ENCODE measurements at regions not wholly inside any gene's neighbourhood (a gene's known extent, or its start where the extent isn't known, plus 50 kb on each side); places are given as distances from the start of the nearest gene placed in this dataset.

DNA sequence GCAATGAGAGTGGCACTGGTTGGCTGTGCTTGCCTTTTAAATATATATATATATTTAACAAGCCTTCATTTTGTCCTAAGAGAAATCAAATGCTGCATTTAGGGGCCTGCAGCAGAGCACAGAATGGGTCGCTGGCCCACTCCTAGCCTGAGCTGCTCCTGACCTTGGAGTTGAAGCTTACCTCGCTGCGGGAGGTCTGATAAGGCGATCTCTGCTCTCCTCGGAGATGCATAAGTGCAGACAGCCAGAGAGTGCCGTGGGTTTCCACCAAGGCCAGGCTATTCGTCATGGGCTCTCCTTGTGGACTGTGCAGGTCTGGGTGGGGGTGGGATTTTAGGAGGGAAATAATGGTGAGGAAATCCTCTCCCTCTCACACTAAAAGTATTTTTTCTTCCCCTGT is 99.5 kb upstream of the IKZF1 start:
- Mint-ChIP-seq H3K36me3 (no peaks in the 10 kb centered on the region), H3K4me1 (ENCODE audit: low read depth in 2 of 2) (peaks cover 39 to 41% of the 10 kb centered on the region in 2 donors), H3K9me3 (no peaks in the 10 kb centered on the region), H3K27ac (peak overlapping the region in 1 of 2 donors; percentile 21), H3K27me3 (peaks cover 2 to 10% of the 10 kb centered on the region in 2 donors), H3K4me3 (peak overlapping the region; percentile 61)
- DNase-seq (ENCODE audit: low spot score) (no peak), ATAC-seq (no peak)

DNA sequence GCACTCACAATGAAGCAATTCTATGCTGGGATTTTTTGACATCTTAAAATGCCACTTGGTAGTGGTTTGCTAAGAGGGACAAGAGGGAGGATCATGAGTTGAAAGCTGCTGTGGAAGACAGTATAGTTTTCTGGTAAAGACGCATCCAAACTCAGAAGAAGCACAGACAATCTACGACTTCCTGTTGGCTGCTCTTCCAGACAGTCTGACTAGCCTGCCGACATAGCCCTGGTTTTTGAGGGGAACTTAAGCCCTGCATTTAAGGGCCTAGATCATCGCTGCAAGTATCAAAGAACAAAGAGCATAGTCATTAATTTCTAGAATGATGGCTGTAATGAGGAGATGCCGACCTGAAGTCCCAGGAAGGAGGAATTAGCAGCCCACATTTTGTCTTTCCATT is 99.9 kb upstream of the IKZF1 start:
- peaks cover 35 to 37% of the 10 kb centered on the region in 2 donors for H3K4me1 Mint-ChIP-seq (ENCODE audit: low read depth in 2 of 2)
- no peak overlapping the region for H3K4me3 Mint-ChIP-seq
- no peaks in the 10 kb centered on the region for H3K36me3 Mint-ChIP-seq
- DNase-seq (ENCODE audit: low spot score) (no peak), ATAC-seq (no peak)
- H3K27ac Mint-ChIP-seq = peak overlapping the region; percentile 21 to 32
- peaks cover 2 to 10% of the 10 kb centered on the region in 2 donors for H3K27me3 Mint-ChIP-seq
- no peaks in the 10 kb centered on the region for H3K9me3 Mint-ChIP-seq

DNA sequence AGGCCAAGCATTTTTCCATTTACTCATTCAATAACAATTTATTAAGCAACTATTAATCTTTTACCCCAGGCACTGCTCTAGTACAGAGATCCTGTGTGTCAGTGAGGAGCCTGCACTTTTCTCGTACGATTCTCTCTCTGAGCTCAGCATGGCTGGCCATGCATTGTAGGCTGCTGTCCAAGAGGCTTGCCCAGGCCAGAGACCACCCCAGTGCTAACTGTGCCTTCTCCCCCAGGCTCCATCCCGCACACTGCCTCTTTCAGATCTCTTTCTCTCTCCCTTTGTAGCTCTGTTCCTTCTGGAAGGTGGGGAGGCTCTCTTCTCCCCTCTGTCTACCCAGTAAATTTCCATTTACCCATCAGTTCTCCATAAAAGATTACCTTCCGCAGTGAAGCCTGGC is 101.0 kb upstream of the IKZF1 start:
- Mint-ChIP-seq H3K36me3 (no peaks in the 10 kb centered on the region), H3K27ac (peak overlapping the region in 1 of 2 donors; percentile 32), H3K9me3 (no peaks in the 10 kb centered on the region), H3K4me3 (no peak overlapping the region), H3K27me3 (peaks cover 2 to 10% of the 10 kb centered on the region in 2 donors), H3K4me1 (ENCODE audit: low read depth in 2 of 2) (peaks cover 28 to 31% of the 10 kb centered on the region in 2 donors)
- no peak for DNase-seq (ENCODE audit: low spot score)
- no peak for ATAC-seq

DNA sequence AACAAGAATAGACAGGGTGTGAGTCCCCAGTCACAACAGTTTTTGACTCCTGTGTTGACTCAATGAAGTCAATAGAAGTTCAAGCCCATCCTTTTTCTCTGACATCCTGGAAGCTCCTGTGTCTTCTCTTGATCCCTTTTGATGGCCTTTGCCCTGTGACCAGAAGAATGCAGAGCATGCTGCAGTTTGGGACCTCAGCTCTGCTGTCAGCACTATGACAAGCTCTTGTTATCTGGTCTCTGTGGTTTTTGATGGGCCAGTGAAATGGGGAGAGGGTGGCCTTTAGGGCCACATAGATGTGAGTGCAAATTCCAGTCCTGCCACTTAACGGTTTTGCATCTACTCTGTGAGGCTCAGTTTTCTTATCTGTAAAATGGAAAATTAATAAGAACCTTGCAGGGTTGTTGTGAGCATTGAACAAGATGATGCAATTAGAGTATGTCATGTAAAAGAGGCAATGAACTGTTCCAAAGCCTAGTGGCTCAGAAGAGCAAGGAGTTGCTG is 102.4 kb upstream of the IKZF1 start:
- no peak overlapping the region for H3K27ac Mint-ChIP-seq
- no peak overlapping the region for H3K4me3 Mint-ChIP-seq
- H3K36me3 Mint-ChIP-seq = no peaks in the 10 kb centered on the region
- no peaks in the 10 kb centered on the region for H3K9me3 Mint-ChIP-seq
- peaks cover 16 to 21% of the 10 kb centered on the region in 2 donors for H3K4me1 Mint-ChIP-seq (ENCODE audit: low read depth in 2 of 2)
- ATAC-seq (no peak), DNase-seq (ENCODE audit: low spot score) (no peak)
- H3K27me3 Mint-ChIP-seq = peaks cover 2 to 10% of the 10 kb centered on the region in 2 donors

DNA sequence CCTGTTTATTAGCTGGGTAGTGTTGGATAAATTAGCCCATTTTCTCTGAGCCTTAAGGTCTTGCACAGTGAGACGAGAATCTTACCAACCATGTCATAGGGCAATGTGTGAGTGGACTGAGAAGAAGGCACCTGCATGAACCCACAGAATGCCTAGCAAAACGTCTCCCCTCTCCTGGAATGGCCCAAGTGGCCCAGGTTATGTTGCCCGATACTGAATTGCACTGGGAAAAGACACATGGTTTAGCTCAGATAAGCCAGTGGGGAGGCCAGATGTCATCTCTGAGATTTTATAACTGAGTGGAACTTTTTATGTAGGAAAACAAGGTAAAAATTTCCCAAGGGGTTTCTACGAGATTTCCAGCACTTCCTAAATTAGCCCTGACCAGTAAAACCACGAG is 104.7 kb upstream of the IKZF1 start:
- H3K4me3 Mint-ChIP-seq = no peak overlapping the region
- H3K27me3 Mint-ChIP-seq = peaks cover 8 to 19% of the 10 kb centered on the region in 2 donors
- peaks cover 0 to 5% of the 10 kb centered on the region in 2 donors for H3K4me1 Mint-ChIP-seq (ENCODE audit: low read depth in 2 of 2)
- H3K27ac Mint-ChIP-seq = no peak overlapping the region
- no peaks in the 10 kb centered on the region for H3K9me3 Mint-ChIP-seq
- ATAC-seq (no peak), DNase-seq (ENCODE audit: low spot score) (no peak)
- H3K36me3 Mint-ChIP-seq = no peaks in the 10 kb centered on the region

DNA sequence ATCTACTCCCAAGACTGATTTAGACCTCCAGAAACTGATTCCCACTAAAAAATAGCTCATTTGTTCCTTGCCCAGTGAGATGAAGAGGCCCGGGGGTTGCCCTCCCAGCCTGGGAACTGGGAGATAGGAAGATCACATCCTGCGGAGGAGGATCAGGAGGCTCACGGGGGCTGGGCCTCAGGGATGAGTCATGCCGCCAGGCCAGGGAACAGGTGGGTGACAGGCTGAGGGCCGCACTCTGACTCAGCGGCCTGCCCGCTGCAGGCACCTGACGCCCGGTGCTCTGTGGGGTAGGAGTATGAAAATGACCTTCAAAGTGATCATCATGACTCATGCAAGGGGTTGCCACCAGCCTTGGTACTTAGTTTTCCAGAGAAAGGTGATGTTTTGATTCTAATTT is 104.5 kb upstream of the ZPBP start:
- no peaks in the 10 kb centered on the region for H3K36me3 Mint-ChIP-seq
- H3K9me3 Mint-ChIP-seq = no peaks in the 10 kb centered on the region
- no peak overlapping the region for H3K27ac Mint-ChIP-seq
- peak; percentile 52 to 66 for ATAC-seq
- no peak overlapping the region for H3K4me3 Mint-ChIP-seq
- no peaks in the 10 kb centered on the region for H3K4me1 Mint-ChIP-seq (ENCODE audit: low read depth in 2 of 2)
- no peak for DNase-seq (ENCODE audit: low spot score)
- H3K27me3 Mint-ChIP-seq = peaks cover 14 to 24% of the 10 kb centered on the region in 2 donors

DNA sequence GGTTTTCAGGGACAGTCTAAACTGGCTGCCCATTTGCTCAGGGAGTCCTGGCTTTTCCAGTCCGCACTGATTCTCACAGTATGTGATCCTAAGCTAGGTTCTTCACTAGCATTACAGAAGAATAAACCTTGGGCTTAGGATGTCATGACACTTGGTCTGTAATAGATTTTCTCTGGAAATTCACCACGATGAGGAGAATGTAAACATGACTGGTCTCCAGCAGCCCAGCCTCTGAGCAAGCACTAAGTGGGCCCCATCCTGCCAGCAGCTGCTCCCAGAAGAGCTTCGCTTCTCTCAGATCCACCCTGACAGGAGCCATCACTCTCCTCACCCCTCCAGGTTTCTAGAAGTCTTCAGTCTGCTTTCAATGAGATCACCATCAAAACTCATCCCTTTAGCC is 103.7 kb upstream of the ZPBP start:
- no peak overlapping the region for H3K27ac Mint-ChIP-seq
- DNase-seq (ENCODE audit: low spot score) (no peak), ATAC-seq (no peak)
- H3K9me3 Mint-ChIP-seq = no peaks in the 10 kb centered on the region
- no peak overlapping the region for H3K4me3 Mint-ChIP-seq
- peaks cover 18 to 28% of the 10 kb centered on the region in 2 donors for H3K27me3 Mint-ChIP-seq
- H3K36me3 Mint-ChIP-seq = no peaks in the 10 kb centered on the region
- no peaks in the 10 kb centered on the region for H3K4me1 Mint-ChIP-seq (ENCODE audit: low read depth in 2 of 2)

DNA sequence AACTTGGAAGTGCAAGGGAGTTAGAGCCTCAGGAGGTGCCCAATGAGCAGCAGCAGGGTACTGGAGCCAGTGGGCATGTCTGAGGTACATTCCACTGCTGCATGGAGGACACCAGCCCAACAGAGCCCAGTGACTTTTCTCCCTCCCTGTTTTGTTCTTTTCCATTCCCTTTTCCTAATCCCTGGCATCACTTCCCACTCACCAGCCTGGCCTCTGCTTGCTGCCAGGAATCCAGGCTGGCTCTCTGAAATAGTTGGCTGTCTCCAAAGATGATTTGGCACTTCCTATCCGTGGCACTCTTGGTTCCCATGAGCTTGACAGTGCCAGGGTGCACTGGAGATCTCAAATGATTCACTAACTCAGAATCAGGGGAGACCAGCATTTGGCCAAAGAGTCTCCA is 97.7 kb upstream of the ZPBP start:
- DNase-seq (ENCODE audit: low spot score) (no peak), ATAC-seq (no peak)
- Mint-ChIP-seq H3K27me3 (peaks cover 28 to 44% of the 10 kb centered on the region in 2 donors), H3K27ac (no peak overlapping the region), H3K9me3 (peaks cover 3% of the 10 kb centered on the region), H3K4me3 (no peak overlapping the region), H3K4me1 (ENCODE audit: low read depth in 2 of 2) (no peaks in the 10 kb centered on the region), H3K36me3 (no peaks in the 10 kb centered on the region)

DNA sequence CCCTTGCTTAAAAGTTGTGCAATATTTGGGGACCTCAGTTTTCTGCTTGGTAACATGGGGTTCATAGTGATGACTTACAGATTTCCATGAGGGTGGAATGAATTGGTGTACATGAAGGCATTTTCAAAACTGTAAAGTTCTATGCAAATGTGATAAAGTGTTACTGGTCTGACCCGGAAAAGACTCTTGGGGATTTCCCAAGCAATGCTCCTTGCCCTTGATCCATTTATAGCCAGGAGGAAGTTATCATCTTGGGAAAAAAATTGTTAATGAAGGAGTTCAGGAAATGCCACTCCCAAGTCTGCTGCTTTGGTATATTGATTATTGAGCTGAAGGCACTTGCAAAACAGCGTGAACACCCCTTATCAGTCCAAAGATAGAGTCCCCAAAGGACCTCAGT is 96.3 kb upstream of the ZPBP start:
- ATAC-seq (no peak), DNase-seq (ENCODE audit: low spot score) (no peak)
- H3K9me3 Mint-ChIP-seq = peaks cover 3% of the 10 kb centered on the region
- H3K4me1 Mint-ChIP-seq (ENCODE audit: low read depth in 2 of 2) = no peaks in the 10 kb centered on the region
- peaks cover 17 to 30% of the 10 kb centered on the region in 2 donors for H3K27me3 Mint-ChIP-seq
- no peak overlapping the region for H3K27ac Mint-ChIP-seq
- no peaks in the 10 kb centered on the region for H3K36me3 Mint-ChIP-seq
- no peak overlapping the region for H3K4me3 Mint-ChIP-seq

DNA sequence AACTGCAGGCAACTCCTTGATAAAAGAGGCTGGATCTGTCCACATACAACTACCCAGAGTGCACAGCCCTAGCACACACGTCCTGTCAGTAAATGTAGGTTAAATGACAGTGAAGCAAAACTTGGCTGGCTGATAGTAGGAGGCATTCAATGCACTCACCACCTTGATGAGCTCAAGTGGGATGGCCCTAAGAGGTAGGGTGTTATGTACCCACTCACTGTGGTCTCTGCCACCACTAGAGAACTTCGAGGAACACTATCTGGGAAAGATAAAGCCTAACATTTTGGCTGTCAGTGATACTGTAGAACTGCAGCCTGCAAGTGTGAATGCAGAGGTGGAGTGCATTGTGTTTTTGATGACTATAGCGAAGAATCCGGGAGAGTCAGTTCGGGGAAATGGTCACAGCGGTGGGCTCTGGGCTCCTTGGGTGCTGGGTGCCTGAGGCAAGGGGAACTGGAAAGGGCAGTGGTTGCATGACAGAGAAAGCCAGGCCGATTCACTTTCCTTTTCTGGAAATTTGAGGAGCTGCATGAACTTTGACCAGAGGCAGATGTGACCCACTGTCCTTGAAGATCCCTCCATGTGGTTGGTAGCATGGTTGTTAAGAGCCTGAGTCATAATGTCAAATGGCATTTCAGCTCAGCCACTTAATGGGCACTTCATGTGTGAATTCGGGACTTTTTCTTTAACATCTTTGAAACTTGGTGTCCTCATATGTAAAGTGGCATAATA is 93.1 kb upstream of the ZPBP start:
- ATAC-seq (no peak), DNase-seq (ENCODE audit: low spot score) (no peak)
- H3K4me1 Mint-ChIP-seq (ENCODE audit: low read depth in 2 of 2) = no peaks in the 10 kb centered on the region
- H3K27ac Mint-ChIP-seq = no peak overlapping the region
- H3K36me3 Mint-ChIP-seq = no peaks in the 10 kb centered on the region
- no peak overlapping the region for H3K4me3 Mint-ChIP-seq
- peaks cover 8 to 19% of the 10 kb centered on the region in 2 donors for H3K27me3 Mint-ChIP-seq
- H3K9me3 Mint-ChIP-seq = peaks cover 3% of the 10 kb centered on the region

DNA sequence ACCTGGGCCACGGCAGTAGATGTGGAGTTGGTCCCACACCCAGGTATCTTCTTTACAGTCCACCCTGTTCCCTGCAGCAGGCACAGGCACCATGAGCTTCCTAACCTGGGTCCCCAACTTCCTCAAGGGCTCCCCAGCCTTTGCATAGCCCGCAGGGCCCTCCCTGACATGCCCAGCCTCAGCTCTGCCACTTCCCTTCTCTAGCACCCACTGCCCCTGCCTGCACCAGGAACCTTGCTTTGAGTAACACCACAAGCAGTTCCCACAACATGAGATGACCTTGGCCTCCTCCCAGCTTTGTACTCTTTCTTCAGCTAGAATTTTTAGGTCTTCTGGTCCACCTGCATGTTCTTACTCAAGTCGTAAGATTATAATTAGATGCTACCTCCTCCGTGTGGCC is 92.2 kb upstream of the ZPBP start:
- no peak overlapping the region for H3K27ac Mint-ChIP-seq
- H3K4me1 Mint-ChIP-seq (ENCODE audit: low read depth in 2 of 2) = no peaks in the 10 kb centered on the region
- no peak overlapping the region for H3K4me3 Mint-ChIP-seq
- DNase-seq (ENCODE audit: low spot score) = no peak
- ATAC-seq = peak in 1 of 2 donors; percentile 9
- H3K9me3 Mint-ChIP-seq = no peaks in the 10 kb centered on the region
- peaks cover 0 to 13% of the 10 kb centered on the region in 2 donors for H3K27me3 Mint-ChIP-seq
- no peaks in the 10 kb centered on the region for H3K36me3 Mint-ChIP-seq

DNA sequence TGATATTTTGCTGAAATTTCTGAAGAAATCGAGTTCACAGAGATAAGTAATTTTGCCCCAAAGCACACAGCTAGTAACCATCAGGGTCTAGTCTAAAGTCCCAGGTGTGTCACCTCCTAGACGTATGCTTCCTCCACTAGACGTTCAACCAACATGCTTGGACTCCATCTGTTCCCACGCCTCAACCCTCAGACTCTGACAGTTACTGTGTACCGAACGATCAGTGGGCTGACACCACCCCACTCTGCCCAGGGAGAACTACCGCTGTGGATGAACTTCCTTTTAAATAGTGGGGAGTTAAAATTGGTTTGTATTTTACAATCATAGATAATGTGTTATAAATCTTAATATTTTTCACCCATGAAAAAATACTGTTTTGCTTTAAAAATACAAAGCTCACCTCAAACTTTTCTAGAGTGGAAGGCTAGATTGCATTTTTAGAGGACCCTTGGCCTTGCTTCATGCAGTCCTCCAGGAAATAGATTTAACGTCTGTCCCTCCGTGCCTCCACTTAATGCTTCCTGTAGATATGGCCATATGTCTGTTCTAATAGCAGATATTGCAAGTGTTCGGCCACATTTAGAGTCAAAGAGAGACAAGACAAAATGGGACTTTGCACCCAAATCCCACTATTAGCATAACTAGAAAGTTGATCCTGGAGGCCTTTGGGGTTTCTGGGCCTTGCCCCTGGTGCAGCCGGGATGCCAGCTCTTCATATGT is 91.4 kb upstream of the ZPBP start:
- Mint-ChIP-seq H3K4me1 (ENCODE audit: low read depth in 2 of 2) (no peaks in the 10 kb centered on the region), H3K9me3 (no peaks in the 10 kb centered on the region), H3K36me3 (no peaks in the 10 kb centered on the region), H3K4me3 (no peak overlapping the region), H3K27me3 (peaks cover 0 to 5% of the 10 kb centered on the region in 2 donors), H3K27ac (no peak overlapping the region)
- no peak for DNase-seq (ENCODE audit: low spot score)
- no peak for ATAC-seq

DNA sequence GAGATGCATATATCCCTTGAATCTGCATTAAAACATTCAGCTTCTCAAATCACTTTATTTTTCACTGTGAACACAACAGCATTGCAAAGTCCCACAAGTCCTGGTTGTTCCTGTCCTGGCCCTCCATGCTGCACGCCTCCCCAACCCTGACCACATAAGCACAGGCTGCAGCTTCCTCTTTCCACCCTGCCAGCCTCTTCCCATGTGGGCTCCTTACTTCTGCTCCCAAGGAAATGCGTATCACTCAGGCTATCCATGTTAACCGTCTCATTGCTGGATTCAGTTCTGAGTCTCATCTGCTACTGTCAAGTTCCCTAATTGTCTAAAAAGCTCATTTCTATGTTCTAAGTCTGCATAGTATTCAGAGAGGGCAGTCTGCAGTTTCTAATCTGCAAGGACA is 89.7 kb upstream of the ZPBP start:
- DNase-seq (ENCODE audit: low spot score) (no peak), ATAC-seq (no peak)
- no peak overlapping the region for H3K4me3 Mint-ChIP-seq
- H3K27ac Mint-ChIP-seq = no peak overlapping the region
- peaks cover 2% of the 10 kb centered on the region in 2 donors for H3K27me3 Mint-ChIP-seq
- no peaks in the 10 kb centered on the region for H3K4me1 Mint-ChIP-seq (ENCODE audit: low read depth in 2 of 2)
- H3K36me3 Mint-ChIP-seq = no peaks in the 10 kb centered on the region
- H3K9me3 Mint-ChIP-seq = no peaks in the 10 kb centered on the region

DNA sequence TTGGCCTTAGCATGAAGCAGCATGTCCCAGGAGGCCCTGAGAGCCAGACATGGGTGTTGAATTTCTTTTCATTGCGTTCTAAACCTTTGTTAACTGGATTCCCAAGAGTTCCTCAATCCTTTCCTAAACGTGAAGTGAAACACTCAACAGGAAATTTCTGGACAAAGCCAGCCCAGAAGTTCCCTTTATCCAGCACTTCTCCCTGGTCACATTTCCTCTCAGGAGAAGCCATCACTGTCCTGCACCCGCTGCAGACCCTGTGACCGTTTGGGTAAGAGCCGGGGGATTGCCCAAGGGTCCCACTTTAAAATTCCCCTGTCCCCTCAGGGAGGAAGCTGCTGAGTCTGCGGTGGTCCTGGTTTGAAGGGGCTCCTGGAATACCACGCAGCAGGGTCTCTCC is 88.0 kb upstream of the ZPBP start:
- no peak overlapping the region for H3K4me3 Mint-ChIP-seq
- ATAC-seq (no peak), DNase-seq (ENCODE audit: low spot score) (no peak)
- H3K4me1 Mint-ChIP-seq (ENCODE audit: low read depth in 2 of 2) = no peaks in the 10 kb centered on the region
- H3K9me3 Mint-ChIP-seq = no peaks in the 10 kb centered on the region
- H3K27ac Mint-ChIP-seq = no peak overlapping the region
- H3K27me3 Mint-ChIP-seq = peaks cover 5 to 8% of the 10 kb centered on the region in 2 donors
- no peaks in the 10 kb centered on the region for H3K36me3 Mint-ChIP-seq

Data from natural killer cell treated with Interleukin-12 subunit alpha and Interleukin-12 subunit beta and Interleukin-15 and Interleukin-18, amount 100 ng/mL, for 72 hours (primary cell).